HCT116 (cell line): ENCODE measurements at regions not wholly inside any gene's neighbourhood (a gene's known extent, or its start where the extent isn't known, plus 50 kb on each side); places are given as distances from the start of the nearest gene placed in this dataset.

ENCODE experiments used
- ATAC-seq: fragments of 200-7000 bp; cut with Tn5 transposase; 2 replicates; pipeline ENCODE4 v1.9.1; 2020; ENCODE audit warnings: mild to moderate bottlenecking, moderate library complexity
- BruUV-seq: library from RNA; stranded (reverse); fragments of 400-500 nt; replicated peaks from 2 replicates; lab custom pipeline; 2021; lab: Mats Ljungman, UMichigan
- CTCF ChIA-PET: fragments of 300-600 bp; sonication (Branson Sonifier 250); formaldehyde crosslinking; loops from one replicate; lab custom pipeline; 2021; ENCODE audit warnings: antibody characterized with exemption; lab: Charles Lee
- POLR2A ChIA-PET: fragments of 300-600, 350-600 bp; sonication (Branson Sonifier 250); formaldehyde crosslinking; loops from one replicate; lab custom pipeline; 2021; ENCODE audit warnings: antibody characterized with exemption; lab: Charles Lee
- RAD21 ChIA-PET, 2 experiments: fragments of 300-600 bp; sonication (Branson Sonifier 250); formaldehyde crosslinking; loops; one replicate each; lab custom pipeline; 2023; ENCODE audit warnings: low total read pairs in 2 of 2; ENCODE audit not compliant: uncharacterized antibody in 2 of 2, unreplicated experiment in 2 of 2, low non-redundant PET in 1 of 2; lab: Charles Lee
- DNase-seq: peaks from one replicate; pipeline ENCODE4 v3.0.0-alpha.2; 2010; ENCODE audit warnings: low read depth, low spot score
- H2AFZ ChIP-seq: fragments of 200-600 bp; shearing (Covaris generic), sonication (generic); 2 replicates; pipeline ENCODE4 v1.6.1; 2017; ENCODE audit warnings: low read depth, mixed run types, mixed read lengths, antibody characterized with exemption, low read length; ENCODE audit not compliant: poor library complexity, severe bottlenecking
- H3K27ac ChIP-seq: 2 replicates; pipeline ENCODE4 v1.5.1; 2012; ENCODE audit warnings: low read depth, low read length
- H3K27me3 ChIP-seq: fragments of 200-600 bp; sonication (generic); 2 replicates; pipeline ENCODE4 v1.6.1; 2016; ENCODE audit warnings: mixed run types, low read length, mixed read lengths; ENCODE audit not compliant: insufficient read depth
- H3K36me3 ChIP-seq, 2 experiments: fragments of 200-500 bp in 1 of 2; fragments of 200-600 bp in 1 of 2; sonication (Bioruptor generic) in 1 of 2; sonication (generic) in 1 of 2; 2 replicates each; pipeline versions ENCODE4 v1.5.1 to v1.6.1; 2014 to 2016; ENCODE audit warnings: low read length in 2 of 2, inconsistent platforms in 1 of 2, mixed read lengths in 1 of 2, mixed run types in 1 of 2; ENCODE audit not compliant: insufficient read depth in 2 of 2, control insufficient read depth in 1 of 2
- H3K4me1 ChIP-seq, 2 experiments: fragments of 200-600 bp in 1 of 2; sonication (generic) in 1 of 2; 2 replicates each; pipeline versions ENCODE4 v1.5.1 to v1.6.1; 2012 to 2017; ENCODE audit warnings: low read length in 2 of 2, inconsistent platforms in 1 of 2, mild to moderate bottlenecking in 1 of 2, mixed read lengths in 1 of 2, mixed run types in 1 of 2, moderate library complexity in 1 of 2; ENCODE audit not compliant: insufficient read depth in 2 of 2, control insufficient read depth in 1 of 2
- H3K4me2 ChIP-seq: fragments of 200-600 bp; sonication (generic); 2 replicates; pipeline ENCODE4 v1.6.1; 2017; ENCODE audit warnings: mixed run types, low read length, mixed read lengths
- H3K4me3 ChIP-seq, 2 experiments: fragments of 200-600 bp in 1 of 2; sonication (generic) in 1 of 2; replicated peaks in 1 of 2; 2 replicates each; pipeline ENCODE4 v1.5.1; 2011 to 2016; ENCODE audit warnings: low read length in 2 of 2, control low read depth in 1 of 2, low read depth in 1 of 2, mild to moderate bottlenecking in 1 of 2, mixed read lengths in 1 of 2, mixed run types in 1 of 2
- H3K79me2 ChIP-seq: fragments of 200-600 bp; sonication (generic); 2 replicates; pipeline ENCODE4 v1.6.1; 2017; ENCODE audit warnings: mild to moderate bottlenecking, mixed run types, low read length, moderate library complexity, mixed read lengths; ENCODE audit not compliant: insufficient read depth
- H3K9ac ChIP-seq: fragments of 200-600 bp; sonication (generic); 2 replicates; pipeline ENCODE4 v1.6.1; 2016; ENCODE audit warnings: low read length, mixed read lengths
- H3K9me2 ChIP-seq: fragments of 200-600 bp; sonication (generic), shearing (Covaris generic); 2 replicates; pipeline ENCODE4 v1.6.1; 2017; ENCODE audit warnings: mixed run types, mild to moderate bottlenecking, moderate library complexity; ENCODE audit not compliant: insufficient read depth
- H3K9me3 ChIP-seq, 2 experiments: fragments of 200-500 bp in 1 of 2; fragments of 200-600 bp in 1 of 2; sonication (Bioruptor generic) in 1 of 2; sonication (generic) in 1 of 2; 2 replicates each; pipeline ENCODE4 v1.6.1; 2014 to 2017; ENCODE audit warnings: low read length in 2 of 2, mixed read lengths in 2 of 2, inconsistent platforms in 1 of 2, low read depth in 1 of 2, mild to moderate bottlenecking in 1 of 2, mixed run types in 1 of 2, moderate library complexity in 1 of 2; ENCODE audit not compliant: control insufficient read depth in 1 of 2, insufficient read depth in 1 of 2
- H4K20me1 ChIP-seq: fragments of 200-600 bp; sonication (generic), shearing (Covaris generic); 2 replicates; pipeline ENCODE4 v1.6.1; 2017; ENCODE audit warnings: mixed run types, mild to moderate bottlenecking, moderate library complexity; ENCODE audit not compliant: insufficient read depth
- CBX3 ChIP-seq: IDR thresholded peaks from 2 replicates; pipeline ENCODE4 v1.6.1; 2012; ENCODE audit warnings: low read depth
- EZH2 ChIP-seq: fragments of 200-600 bp; sonication (generic); IDR thresholded peaks from 2 replicates; pipeline ENCODE4 v1.6.1; 2017; ENCODE audit warnings: antibody characterized with exemption, mixed run types
- EZH2phosphoT487 ChIP-seq: fragments of 200-600 bp; IDR thresholded peaks from 2 replicates; pipeline ENCODE4 v1.6.1; 2018; ENCODE audit warnings: antibody characterized with exemption, borderline replicate concordance
- FOSL1 ChIP-seq: IDR thresholded peaks from 2 replicates; pipeline ENCODE4 v1.6.1; 2012; ENCODE audit warnings: low read depth
- JUND ChIP-seq: IDR thresholded peaks from 2 replicates; pipeline ENCODE4 v1.6.1; 2012
- POLR2A ChIP-seq: IDR thresholded peaks from 2 replicates; pipeline ENCODE4 v1.7.0; 2011; ENCODE audit warnings: borderline replicate concordance; ENCODE audit not compliant: insufficient read depth, insufficient read length; ENCODE audit errors: extremely low read depth
- POLR2AphosphoS5 ChIP-seq: IDR thresholded peaks from 2 replicates; pipeline ENCODE4 v1.6.1; 2011; ENCODE audit warnings: mild to moderate bottlenecking, low read depth, low read length, moderate library complexity
- SP1 ChIP-seq: IDR thresholded peaks from 2 replicates; pipeline ENCODE4 v1.6.1; 2012; ENCODE audit warnings: low read depth
- SRF ChIP-seq: IDR thresholded peaks from 2 replicates; pipeline ENCODE4 v1.6.1; 2012; ENCODE audit warnings: low read depth
- TCF7L2 ChIP-seq: IDR thresholded peaks from 2 replicates; pipeline ENCODE4 v1.7.0; 2011; ENCODE audit warnings: borderline replicate concordance, inconsistent platforms; ENCODE audit not compliant: insufficient read depth, insufficient read length; ENCODE audit errors: extremely low read depth
- YY1 ChIP-seq: IDR thresholded peaks from 2 replicates; pipeline ENCODE4 v1.6.1; 2011; ENCODE audit warnings: low read length, low read depth, moderate library complexity, mild to moderate bottlenecking; ENCODE audit not compliant: insufficient replicate concordance; ENCODE audit errors: extremely low read depth
- ZFX ChIP-seq: fragments of 450-650 bp; IDR thresholded peaks from 2 replicates; pipeline ENCODE4 v1.6.1; 2017
- intact Hi-C: fragments of 100-400 bp; cut with micrococcal nuclease; formaldehyde crosslinking; loops from 2 replicates; pipeline ENCODE4 v1.10.0; 2022
- TF ChIP-seq, protein P1 (sequence below): IDR thresholded peaks from 2 replicates; pipeline ENCODE4 v1.6.1; 2012
- TF ChIP-seq, protein P2 (sequence below): IDR thresholded peaks from 2 replicates; pipeline ENCODE4 v1.6.1; 2012; ENCODE audit warnings: low read depth
- TF ChIP-seq, protein P3 (sequence below): IDR thresholded peaks from 2 replicates; pipeline ENCODE4 v1.6.1; 2011; ENCODE audit warnings: mild to moderate bottlenecking, low read length, moderate library complexity; ENCODE audit not compliant: insufficient replicate concordance; ENCODE audit errors: extremely low read depth

DNA sequence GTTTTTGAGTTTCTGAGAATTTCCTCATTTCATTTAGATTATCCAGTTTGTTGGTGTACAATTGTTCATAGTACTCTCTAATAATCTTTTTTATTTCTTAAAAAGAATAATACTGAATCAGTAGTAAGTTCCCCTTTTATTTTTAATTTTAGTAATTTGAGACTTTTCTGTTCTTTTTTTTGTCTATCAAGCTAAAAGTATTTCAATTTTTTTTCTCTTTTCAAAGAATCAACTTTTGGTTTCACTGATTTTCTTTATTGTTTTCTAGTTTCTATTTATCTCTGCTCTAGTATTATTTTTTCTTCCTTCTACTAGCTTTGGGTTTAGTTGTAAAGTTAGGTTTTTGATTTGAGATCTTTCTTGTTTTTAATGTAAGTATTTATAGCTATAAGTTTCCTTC, 60.6 kb upstream of the ARL15 start:
- Histone ChIP-seq H3K27me3 (no peaks in the 10 kb centered on the region), H3K4me2 (no peak overlapping the region), H3K4me1 (no peaks in the 10 kb centered on the region), H3K9me3 (no peaks in the 10 kb centered on the region), H4K20me1 (no peaks in the 10 kb centered on the region), H3K27ac (no peak overlapping the region), H3K79me2 (no peaks in the 10 kb centered on the region), H3K9ac (no peak overlapping the region), H3K9me2 (no peaks in the 10 kb centered on the region), H2AFZ (no peak overlapping the region), H3K4me3 (no peak overlapping the region), H3K36me3 (no peaks in the 10 kb centered on the region)
- BruUV-seq, result no TSS peak
- ATAC-seq (no peak), DNase-seq (no peak)
- TF ChIP-seq YY1 (no peak), SP1 (no peak)
- intact Hi-C loops, result no loop called here
- RAD21 ChIA-PET, result no interaction called here
- POLR2A ChIA-PET, result no interaction called here
- CTCF ChIA-PET, result no interaction called here

DNA sequence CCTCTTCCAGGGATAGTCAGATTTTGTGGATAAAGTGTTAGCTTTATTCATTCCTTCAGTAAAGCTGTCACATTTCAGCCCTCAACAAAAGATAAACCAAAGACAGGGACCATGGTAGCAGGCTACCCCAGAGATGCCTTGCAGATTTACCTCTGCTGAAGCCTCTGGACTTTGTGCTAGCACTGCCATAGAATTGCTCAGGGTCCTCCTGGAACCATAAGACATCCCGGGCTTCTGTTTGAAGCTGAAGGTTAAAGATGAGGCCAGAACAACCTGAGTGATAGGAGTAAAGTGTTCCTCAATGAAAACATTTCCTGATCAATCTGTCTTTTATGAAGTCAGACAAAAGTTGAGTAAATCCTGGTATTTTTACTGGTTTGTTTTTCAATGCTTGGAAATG, 57.5 kb upstream of the ARL15 start:
- TF ChIP-seq TCF7L2, result no peak
- TF ChIP-seq ZFX, result no peak
- TF ChIP-seq CBX3, result no peak
- no peak for TF ChIP-seq SRF
- TF ChIP-seq SP1, result no peak
- TF ChIP-seq YY1, result no peak
- TF ChIP-seq, protein P1, sequence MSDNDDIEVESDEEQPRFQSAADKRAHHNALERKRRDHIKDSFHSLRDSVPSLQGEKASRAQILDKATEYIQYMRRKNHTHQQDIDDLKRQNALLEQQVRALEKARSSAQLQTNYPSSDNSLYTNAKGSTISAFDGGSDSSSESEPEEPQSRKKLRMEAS, result no peak
- no peak for TF ChIP-seq POLR2AphosphoS5
- no peak for TF ChIP-seq POLR2A
- TF ChIP-seq, protein P2, sequence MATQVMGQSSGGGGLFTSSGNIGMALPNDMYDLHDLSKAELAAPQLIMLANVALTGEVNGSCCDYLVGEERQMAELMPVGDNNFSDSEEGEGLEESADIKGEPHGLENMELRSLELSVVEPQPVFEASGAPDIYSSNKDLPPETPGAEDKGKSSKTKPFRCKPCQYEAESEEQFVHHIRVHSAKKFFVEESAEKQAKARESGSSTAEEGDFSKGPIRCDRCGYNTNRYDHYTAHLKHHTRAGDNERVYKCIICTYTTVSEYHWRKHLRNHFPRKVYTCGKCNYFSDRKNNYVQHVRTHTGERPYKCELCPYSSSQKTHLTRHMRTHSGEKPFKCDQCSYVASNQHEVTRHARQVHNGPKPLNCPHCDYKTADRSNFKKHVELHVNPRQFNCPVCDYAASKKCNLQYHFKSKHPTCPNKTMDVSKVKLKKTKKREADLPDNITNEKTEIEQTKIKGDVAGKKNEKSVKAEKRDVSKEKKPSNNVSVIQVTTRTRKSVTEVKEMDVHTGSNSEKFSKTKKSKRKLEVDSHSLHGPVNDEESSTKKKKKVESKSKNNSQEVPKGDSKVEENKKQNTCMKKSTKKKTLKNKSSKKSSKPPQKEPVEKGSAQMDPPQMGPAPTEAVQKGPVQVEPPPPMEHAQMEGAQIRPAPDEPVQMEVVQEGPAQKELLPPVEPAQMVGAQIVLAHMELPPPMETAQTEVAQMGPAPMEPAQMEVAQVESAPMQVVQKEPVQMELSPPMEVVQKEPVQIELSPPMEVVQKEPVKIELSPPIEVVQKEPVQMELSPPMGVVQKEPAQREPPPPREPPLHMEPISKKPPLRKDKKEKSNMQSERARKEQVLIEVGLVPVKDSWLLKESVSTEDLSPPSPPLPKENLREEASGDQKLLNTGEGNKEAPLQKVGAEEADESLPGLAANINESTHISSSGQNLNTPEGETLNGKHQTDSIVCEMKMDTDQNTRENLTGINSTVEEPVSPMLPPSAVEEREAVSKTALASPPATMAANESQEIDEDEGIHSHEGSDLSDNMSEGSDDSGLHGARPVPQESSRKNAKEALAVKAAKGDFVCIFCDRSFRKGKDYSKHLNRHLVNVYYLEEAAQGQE, result no peak
- no peak for TF ChIP-seq EZH2
- TF ChIP-seq EZH2phosphoT487, result no peak
- no peak for TF ChIP-seq FOSL1
- TF ChIP-seq, protein P3, sequence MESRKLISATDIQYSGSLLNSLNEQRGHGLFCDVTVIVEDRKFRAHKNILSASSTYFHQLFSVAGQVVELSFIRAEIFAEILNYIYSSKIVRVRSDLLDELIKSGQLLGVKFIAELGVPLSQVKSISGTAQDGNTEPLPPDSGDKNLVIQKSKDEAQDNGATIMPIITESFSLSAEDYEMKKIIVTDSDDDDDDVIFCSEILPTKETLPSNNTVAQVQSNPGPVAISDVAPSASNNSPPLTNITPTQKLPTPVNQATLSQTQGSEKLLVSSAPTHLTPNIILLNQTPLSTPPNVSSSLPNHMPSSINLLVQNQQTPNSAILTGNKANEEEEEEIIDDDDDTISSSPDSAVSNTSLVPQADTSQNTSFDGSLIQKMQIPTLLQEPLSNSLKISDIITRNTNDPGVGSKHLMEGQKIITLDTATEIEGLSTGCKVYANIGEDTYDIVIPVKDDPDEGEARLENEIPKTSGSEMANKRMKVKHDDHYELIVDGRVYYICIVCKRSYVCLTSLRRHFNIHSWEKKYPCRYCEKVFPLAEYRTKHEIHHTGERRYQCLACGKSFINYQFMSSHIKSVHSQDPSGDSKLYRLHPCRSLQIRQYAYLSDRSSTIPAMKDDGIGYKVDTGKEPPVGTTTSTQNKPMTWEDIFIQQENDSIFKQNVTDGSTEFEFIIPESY, result no peak
- TF ChIP-seq JUND, result no peak
- intact Hi-C loops, result no loop called here
- no TSS peak for BruUV-seq
- no peaks in the 10 kb centered on the region for H3K36me3 ChIP-seq
- no peak for DNase-seq
- H3K79me2 ChIP-seq, result no peaks in the 10 kb centered on the region
- CTCF ChIA-PET, result no interaction called here
- no peaks in the 10 kb centered on the region for H3K4me1 ChIP-seq
- H4K20me1 ChIP-seq, result no peaks in the 10 kb centered on the region
- no peak overlapping the region for H3K4me3 ChIP-seq
- no peak overlapping the region for H3K4me2 ChIP-seq
- H3K9ac ChIP-seq, result no peak overlapping the region
- POLR2A ChIA-PET, result no interaction called here
- H3K9me3 ChIP-seq, result no peaks in the 10 kb centered on the region
- RAD21 ChIA-PET, result no interaction called here
- H2AFZ ChIP-seq, result no peak overlapping the region
- H3K27me3 ChIP-seq, result no peaks in the 10 kb centered on the region
- no peaks in the 10 kb centered on the region for H3K9me2 ChIP-seq
- ATAC-seq, result no peak
- H3K27ac ChIP-seq, result no peak overlapping the region
